ENCODE measurements at regions not wholly inside any gene's neighbourhood (a gene's known extent, or its start where the extent isn't known, plus 50 kb on each side); places are given as distances from the start of the nearest gene placed in this dataset.
"Not testable (repeated sequence)": the region's sequence is repeated elsewhere in the genome, so short reads cannot be mapped to it uniquely, and the experiment has no call there.

DNA sequence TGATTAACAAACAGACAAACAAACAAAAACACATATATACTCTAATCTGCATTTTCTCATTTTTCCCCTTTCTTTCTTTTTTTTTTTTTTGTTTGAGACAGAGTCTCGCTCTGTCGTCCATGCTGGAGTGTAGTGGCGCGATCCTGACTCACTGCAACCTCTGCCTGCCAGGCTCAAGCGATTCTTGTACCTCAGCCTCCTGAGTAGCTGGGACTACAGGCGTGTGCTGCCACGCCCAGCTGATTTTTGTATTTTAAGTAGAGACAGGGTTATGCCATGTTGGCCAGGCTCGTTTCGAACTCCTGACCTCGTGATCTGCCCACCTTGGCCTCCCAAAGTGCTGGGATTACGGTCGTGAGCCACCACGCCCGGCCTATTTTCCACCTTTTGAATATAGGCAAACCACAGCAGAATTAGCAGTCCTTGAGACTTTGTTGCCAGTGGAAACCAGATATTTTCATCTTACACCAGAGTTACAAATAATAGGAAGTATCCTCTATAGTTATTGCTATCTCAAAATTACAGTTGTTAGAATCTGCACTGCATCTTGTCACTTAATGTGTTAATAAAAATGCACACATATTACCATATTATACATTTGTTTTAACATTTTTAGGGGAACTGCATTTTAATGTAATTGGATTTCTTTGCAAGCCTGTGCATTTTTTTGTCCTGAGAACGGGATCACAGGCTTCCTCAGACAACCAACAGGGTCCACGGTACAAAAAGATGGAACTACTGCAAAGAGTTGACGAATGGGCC lies 208.2 kb upstream of the ZNF217 start:
- DNase-seq (ENCODE audit: low spot score), result no peak
- ATAC-seq, result no peak

DNA sequence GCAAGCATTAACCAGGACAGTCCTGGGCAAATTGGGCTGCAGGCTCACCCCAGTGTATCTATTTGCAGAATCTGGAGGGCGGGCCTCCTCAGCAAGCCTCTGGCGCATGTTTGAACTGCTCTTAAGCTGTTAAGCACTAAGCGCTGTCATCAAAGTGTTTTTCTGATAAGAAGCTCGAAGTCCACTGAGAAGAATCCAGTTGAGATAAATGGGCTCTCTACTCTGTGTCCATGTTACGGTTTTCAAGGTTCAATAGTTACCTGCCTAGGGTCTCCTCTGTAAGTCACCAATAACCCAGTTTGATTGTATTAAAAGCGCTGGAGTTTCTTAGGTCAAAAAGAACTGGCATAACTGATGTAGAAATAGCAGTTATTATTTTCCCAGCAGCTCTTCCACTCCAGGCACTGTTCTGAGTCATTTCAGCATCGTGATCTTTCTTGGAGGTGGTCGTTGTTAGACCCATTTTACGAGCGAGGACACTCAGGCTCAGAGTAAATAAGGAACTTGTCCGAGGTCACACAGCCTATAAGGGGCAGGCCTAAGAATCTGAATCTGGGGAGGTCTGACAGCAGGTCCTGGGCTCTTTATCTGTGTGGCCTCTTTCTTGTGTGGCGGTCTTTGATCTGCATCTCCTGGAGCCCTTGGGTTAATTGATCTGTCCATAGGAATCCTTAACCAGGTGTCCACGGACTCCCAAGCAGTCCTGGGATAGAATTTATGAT lies 207.4 kb upstream of the ZNF217 start:
- ATAC-seq (peak; percentile 67), DNase-seq (ENCODE audit: low spot score) (no peak)

DNA sequence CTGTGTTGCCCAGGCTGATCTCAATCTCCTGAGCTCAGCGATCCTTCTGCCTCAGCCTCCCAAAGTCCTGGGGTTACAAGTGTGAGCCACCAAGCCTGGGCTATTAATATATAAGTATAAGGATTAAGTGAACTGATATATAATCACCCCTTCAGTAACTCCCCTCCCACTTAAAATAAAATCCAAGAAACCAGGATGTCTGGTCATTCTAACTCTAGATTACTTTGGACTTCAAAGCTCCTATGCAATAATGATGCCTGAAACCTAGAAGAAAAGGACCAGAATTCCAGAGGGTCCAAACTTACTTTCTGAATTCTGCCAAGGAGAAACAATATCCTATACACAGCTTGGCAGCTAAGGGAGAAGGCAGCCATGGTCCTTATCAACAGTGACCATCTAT lies 206.8 kb upstream of the ZNF217 start:
- DNase-seq (ENCODE audit: low spot score) (no peak), ATAC-seq (no peak)

DNA sequence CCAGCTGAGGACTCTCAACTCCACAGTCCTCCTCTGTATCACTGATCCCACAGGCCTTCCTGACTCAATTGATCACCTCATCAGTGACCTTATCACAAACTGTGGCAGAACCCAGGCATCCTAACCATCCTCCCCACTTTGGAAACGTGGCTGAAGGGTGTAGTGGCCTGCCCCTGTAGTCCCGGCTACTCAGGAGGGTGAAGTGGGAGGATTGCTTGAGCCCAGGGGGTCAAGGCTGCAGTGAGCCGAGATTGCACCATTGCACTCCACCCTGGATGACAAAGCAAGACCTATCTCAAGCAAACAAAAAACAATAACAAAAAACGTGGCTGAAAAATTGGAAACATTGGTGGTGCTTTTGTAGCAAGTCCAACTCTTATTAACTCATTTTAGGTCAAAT lies 203.4 kb upstream of the ZNF217 start:
- DNase-seq (ENCODE audit: low spot score) (no peak), ATAC-seq (no peak)

DNA sequence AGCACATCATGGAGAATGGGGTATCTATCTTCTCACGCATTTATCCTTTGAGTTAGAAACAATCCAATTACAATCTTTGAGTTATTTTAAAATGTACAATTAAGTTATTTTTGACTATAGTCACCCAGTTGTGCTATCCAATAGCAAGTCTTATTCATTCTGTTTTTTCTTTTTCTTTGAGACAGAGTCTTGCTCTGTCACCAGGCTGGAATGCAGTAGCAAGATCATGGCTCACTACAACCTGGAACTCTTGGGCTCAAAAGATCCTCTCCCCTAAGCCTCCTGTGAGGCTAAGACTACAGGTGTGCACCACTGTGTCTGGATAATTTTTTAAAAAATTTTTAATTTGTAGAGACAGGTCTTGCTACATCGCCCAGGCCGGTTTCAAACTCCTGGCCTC lies 201.5 kb upstream of the ZNF217 start:
- ATAC-seq (no peak), DNase-seq (ENCODE audit: low spot score) (no peak)

DNA sequence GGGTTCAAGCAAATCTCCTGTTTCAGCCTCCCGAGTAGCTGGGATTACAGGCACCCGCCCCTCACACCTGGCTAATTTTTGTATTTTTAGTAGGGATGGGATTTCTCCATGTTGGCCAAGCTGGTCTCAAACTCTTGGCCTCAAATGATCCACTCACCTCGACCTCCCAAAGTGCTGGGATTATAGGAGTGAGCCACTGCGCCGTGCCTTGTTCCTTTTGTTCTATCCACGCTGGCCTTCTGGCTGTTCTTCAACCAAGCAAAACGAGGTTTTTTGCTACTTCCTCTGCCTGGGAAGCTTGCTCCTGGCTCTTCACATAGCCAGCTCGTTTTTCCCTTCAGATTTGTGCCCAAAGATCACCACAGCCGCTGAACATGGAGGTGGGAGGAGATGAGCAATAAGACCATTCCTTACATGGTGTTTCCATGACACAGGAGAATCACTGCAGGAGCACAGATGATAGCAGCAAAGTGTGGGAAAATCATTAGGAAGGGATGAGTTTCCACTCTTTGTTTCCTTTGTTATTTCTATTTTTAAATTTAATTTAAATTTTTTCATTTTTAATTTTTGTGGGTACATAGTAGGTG lies 201.0 kb upstream of the ZNF217 start:
- ATAC-seq, result no peak
- DNase-seq (ENCODE audit: low spot score), result no peak

DNA sequence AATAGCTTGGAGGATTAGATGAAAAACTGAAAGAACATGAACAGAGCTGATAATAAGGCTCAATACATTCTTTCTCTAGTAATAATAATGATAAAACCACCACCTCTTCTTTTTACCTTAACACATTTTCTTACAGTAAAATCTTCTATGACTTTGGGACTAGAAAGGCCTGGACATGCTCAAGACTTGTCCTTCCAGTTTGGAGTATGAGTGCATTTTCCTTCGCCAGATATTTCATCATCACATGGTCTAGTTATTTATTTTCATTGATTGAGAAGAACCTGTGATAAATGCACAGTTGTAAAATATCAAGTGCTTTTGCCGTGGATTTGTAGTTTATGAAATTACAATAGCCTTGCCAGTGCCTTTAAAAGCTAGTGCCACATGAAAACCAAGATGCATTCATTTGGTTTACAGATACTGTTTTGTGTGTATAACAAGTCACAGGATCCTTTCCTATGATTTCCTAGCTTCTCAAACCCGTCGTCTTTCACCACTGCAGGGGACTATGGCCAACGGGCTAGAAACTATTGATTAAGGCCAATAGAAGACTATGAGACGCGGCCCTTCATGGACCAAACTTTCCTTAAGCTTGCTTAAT lies 200.2 kb upstream of the ZNF217 start:
- DNase-seq (ENCODE audit: low spot score) (no peak), ATAC-seq (no peak)

DNA sequence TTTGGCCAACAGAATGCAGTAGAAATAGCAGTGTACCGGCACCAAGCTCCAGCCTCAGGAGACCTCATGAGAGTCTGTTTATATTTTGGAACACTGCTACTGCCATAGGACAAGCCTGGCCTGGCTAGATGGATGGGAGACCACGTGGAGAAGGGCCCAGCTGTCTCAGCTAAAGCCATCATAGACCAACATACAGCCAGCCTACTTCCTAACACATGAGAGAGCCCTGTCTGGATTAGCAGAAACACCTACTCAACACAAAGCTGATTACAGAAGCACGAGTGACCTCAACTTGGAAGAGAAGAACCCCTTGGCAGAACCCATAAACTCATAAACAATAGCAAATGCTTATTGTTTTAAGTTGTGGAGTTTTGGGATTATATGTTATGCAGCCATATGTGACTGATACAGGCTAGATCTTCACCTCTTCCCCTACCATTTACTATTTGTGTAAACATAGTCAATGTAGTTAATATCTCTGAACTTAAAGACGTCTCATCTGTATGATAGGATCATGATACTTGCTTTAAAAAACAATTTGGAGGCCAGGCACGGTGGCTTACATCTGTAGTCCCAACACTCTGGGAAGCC lies 199.4 kb upstream of the ZNF217 start:
- ATAC-seq (no peak), DNase-seq (ENCODE audit: low spot score) (no peak)

DNA sequence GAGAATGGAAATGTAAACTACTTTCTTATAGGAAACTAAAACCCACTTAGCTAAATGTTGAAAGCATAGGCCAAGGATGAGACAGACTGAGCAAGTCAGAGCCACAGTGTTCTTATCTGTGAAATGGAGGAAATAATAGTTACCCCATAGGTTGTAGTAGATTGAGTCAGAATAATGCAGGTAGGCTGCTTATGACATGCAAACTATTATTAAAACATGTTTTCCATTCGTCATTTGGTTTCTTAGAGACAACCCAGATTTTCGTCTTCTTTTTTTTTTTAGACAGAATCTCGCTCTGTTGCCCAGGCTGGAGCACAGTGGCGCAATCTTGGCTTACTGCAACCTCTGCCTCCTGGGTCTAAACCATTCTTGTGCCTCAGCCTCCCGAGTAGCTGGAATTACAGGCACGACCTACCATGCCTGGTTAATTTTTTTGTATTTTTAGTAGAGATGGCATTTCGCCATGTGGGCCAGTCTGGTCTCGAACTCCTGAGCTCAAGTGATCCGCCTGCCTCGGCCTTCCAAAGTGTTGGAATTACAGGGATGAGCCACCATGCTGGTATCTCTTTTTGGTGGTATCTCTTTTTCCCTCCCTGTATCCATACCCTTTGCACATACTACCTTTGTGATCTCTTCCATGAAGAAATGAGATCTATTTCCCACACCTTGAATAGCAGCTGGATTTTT lies 196.5 kb upstream of the ZNF217 start:
- ATAC-seq (no peak), DNase-seq (ENCODE audit: low spot score) (no peak)

DNA sequence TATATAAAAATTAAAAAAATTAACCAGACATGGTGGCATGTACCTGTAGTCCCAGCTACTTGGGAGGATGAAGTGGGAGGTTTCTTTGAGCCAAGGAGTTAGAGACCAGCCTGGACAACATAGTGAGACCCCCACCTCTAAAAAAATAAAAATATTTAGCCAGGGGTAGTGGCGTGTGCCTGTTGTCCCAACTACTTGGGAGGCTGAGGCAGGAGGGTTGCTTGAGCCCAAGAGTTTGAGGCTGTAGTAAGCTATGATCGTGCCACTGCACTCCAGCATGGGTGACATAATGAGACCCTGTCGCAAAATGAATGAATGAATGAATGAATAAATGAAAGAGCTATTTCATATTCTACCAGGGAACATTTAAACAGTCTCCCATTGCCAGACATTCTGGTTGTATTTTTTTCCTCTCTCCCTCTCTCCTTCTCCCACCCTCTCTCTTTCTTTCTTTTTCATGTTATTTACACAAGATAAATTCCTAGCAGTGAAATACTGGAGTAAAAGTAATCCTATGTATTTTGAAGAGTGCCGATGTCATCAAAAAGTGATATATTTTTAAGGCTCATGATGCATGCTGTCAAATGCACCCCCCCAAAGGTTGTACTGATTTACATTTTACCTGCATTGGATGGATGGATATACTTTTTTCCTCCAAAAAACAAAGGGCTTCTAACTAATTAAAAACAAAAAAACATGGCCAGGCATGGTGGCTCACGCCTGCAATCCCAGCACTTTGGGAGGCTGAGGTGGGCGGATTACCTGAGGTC lies 194.8 kb upstream of the ZNF217 start:
- no peak for ATAC-seq
- DNase-seq (ENCODE audit: low spot score), result no peak

DNA sequence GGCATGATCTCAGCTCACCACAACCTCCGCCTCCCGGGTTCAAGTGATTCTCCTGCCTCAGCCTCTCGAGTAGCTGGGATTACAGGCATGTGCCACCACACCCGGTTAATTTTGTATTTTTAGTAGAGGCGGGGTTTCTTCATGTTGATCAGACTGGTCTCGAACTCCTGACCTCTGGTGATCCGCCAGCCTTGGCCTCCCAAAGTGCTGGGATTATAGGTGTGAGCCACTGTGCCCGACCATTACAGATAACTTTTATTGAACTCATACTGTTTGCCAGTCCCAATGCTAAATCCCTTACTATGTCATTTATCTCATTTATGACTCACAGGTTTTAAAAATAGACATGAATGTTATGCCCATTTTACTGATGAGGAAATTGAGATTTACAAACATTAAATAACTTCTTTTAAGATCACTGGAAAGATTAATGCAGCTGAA lies 193.9 kb upstream of the ZNF217 start:
- ATAC-seq; DNase-seq (ENCODE audit: low spot score): not testable (repeated sequence)

DNA sequence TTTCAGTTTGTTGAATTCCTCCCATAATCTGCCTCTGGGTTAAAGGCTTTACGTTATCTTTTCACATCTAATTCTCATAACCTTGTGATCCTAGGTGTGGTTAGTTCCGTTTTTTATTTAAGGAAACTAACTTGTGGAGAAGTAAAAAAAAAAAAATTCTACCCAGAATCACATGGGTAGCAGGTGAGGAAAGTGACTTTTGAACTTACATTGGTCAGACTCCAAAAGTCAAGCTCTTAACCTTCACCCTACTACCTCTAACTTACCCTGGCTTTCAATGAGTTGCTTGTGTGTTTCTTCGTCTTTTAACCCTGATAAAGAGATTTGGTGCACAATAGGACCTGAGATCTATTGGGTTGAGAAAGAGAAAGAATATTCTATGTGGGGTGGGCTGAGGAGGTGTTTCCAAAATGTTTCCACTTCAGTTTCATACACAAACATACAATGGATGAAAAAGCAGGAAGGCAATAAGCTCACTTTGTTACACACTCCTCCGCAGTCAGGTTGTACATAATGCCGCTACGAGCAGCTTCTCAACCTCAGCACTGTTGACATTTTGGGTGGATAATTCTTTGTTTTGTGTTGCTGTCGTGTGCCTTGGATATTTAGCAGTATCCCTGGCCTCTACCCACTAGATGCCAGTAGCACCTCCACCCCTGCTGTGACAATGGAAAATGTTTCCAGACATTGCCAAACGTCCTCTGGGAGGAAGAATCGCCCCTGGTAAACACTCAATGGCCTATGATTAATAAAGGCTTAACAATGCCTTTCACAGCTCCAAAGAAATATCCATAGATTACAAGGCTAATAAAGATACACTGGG lies 193.0 kb upstream of the ZNF217 start:
- ATAC-seq (peak; percentile 90), DNase-seq (ENCODE audit: low spot score) (no peak)

DNA sequence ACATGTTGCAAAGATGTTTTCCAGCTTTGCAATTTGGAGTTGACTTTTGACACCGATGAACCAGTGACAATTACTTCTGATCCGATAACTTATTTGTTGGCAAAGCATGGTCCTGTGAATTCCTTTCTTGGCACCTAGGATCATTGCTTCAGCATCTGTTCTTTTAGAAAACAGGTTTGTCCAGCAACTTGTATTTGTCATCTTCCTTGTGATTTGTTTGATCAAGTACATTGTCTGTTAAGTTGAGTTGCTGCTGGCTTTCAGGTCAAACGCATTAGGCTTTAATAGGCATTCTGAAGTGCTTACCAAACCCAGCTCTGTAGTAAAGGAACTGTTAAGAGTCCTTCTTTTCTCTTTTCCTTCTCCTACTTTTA lies 192.4 kb upstream of the ZNF217 start:
- ATAC-seq (peak; percentile 38), DNase-seq (ENCODE audit: low spot score) (no peak)

DNA sequence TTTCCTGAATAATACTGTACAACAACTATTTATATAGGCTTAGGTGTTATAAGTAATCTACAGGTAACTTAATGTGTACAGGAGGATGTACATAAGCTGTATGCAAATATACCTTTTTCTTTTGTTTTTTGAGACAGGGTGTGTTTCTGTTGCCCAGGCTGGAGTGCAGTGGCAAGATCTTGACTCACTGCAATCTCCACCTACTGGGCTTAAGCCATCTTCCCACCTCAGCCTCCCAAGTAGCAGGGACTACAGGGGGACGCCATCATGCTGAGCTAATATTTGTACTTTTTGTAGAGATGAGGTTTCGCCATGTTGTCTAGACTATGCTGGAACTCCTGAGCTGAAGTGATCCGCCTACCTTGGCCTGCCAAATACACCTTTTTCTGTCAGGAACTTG lies 191.7 kb upstream of the ZNF217 start:
- DNase-seq (ENCODE audit: low spot score) (no peak), ATAC-seq (no peak)

DNA sequence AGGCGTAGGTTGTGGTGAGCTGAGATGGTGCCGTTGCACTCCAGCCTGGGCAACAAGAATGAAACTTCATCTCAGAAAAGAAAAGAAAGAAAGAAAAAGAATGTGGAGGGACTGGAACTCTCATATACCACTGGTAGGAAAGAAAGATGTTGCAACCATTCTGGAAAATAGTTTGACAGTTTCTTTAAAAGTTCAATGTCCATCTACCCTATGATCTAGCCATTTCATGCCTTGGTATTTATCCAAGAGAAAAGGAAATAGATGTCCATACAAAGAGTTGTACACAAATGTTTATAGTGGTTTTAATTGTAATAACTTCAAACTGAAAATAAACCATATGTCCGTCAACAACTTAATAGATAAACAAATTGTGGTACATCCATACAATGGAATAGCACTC lies 190.1 kb upstream of the ZNF217 start:
- no peak for DNase-seq (ENCODE audit: low spot score)
- no peak for ATAC-seq

DNA sequence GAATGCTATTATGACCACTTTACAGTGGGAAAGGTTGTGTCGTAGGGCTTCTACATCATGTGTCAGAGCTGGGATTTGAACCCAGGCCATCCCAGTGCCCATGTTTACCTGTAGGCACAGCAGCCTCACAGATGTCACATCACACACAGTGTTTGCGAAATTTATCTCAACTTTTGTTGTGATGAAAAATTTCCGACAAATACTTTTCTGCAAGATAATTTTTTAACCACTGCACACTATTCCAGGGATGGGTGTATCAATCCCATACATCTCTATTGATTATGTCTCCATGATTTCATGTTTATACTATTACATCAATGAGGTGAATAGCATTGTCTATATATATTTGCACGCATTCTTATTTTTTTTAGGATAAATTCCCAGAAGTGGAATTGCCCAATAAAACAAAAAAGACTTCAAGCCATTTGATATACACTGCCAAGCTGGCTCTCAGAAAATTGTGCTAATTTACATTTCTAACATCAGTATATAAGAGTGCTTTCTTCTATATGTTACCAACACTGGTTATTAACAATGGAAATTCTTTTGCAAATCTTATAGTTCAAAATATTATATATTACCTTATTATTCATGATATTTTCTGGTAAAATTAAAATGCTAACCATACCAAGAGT lies 189.1 kb upstream of the ZNF217 start:
- ATAC-seq (no peak), DNase-seq (ENCODE audit: low spot score) (no peak)

DNA sequence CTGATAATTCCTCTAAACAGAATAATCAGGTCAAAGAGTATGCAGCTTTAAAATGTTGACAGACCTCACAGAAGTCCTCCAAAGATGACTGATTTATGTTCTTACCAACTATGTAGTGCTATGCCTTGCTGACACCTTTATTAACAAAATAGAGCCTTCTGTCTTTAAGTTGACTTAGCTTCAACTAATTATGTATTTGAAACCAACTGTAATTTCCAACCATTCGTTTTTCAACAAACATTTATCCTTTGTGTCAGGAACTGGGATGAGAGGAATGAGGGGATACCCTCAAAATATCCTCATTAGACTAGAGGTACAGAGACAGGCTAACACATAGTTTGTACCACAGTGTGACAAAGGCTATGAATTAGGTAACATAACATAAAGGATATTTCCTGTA lies 186.2 kb upstream of the ZNF217 start:
- no peak for ATAC-seq
- DNase-seq (ENCODE audit: low spot score), result no peak

DNA sequence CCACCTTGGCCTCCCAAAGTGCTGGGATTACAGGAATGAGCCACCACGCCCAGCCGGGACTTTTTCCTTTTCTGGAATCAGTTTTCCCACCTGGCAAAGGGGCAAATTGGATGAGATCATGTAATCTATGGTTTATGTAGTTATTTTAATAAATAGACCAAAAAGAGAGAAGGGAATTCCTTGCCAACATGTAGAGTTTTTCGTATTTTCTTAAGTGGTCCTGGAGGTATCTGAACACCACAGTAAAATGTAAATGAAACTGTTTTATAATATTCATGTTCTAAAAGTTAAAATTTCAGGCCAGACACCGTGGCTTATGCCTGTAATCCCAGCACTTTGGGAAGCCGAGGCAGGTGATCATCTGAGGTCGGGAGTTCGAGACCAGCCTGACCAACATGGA lies 185.1 kb upstream of the ZNF217 start:
- DNase-seq (ENCODE audit: low spot score) (no peak), ATAC-seq (no peak)

DNA sequence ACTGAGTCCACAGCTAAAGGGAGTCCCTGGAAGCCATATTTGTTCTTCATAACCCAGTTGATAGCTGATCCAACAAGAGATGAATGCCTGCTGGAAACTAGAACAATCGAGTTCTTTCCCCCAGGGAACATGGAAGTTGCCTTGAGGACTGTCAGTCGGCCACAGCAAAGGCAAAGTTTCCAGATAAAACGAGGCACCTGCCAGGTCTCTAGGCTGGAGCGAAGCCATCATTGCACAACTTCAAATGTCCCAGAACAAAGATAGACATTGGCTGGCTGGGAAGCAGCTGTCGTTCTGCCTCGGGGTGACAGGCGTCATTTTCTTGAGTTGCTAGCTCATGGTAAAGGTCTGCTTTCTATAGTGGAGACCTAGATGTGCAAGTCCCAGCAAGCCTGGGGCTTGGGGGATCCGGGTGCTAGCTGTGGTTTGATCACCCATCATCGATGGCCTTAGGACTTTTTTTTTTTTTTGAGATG lies 184.4 kb upstream of the ZNF217 start:
- peak; percentile 92 for ATAC-seq
- peak; percentile 90 for DNase-seq (ENCODE audit: low spot score)
